ENCODE measurements at regions not wholly inside any gene's neighbourhood (a gene's known extent, or its start where the extent isn't known, plus 50 kb on each side); places are given as distances from the start of the nearest gene placed in this dataset.

GRCh38 chr5:88539693-88540365, 271.2 kb upstream of the TMEM161B start:
- TF ChIP-seq SUZ12 (IDR thresholded peaks at IDR 0.05; ENCODE audit: unreplicated experiment) (no peak), YY1 (IDR thresholded peaks at IDR 0.05; ENCODE audit: low read depth, low read length) (no peak), HDAC2 (IDR thresholded peaks at IDR 0.05) (no peak)

Data from GM12878 (cell line).